Epithelial cell of esophagus (primary cell): ENCODE measurements at regions not wholly inside any gene's neighbourhood (a gene's known extent, or its start where the extent isn't known, plus 50 kb on each side); places are given as distances from the start of the nearest gene placed in this dataset.

ENCODE experiments used
- DNase-seq: peaks from one replicate; pipeline ENCODE4 v3.0.0; 2010; ENCODE audit warnings: low read depth
- H3K4me3 ChIP-seq: 2 replicates; pipeline ENCODE4 v1.5.1; 2011; ENCODE audit warnings: mild to moderate bottlenecking, low read length, control low read depth
- TF ChIP-seq, protein P1 (sequence below): IDR thresholded peaks from 2 replicates; pipeline ENCODE4 v1.5.1; 2011; ENCODE audit warnings: low read depth, mild to moderate bottlenecking, low read length, control low read depth, inconsistent platforms; ENCODE audit not compliant: insufficient read depth; ENCODE audit errors: missing control alignments

DNA sequence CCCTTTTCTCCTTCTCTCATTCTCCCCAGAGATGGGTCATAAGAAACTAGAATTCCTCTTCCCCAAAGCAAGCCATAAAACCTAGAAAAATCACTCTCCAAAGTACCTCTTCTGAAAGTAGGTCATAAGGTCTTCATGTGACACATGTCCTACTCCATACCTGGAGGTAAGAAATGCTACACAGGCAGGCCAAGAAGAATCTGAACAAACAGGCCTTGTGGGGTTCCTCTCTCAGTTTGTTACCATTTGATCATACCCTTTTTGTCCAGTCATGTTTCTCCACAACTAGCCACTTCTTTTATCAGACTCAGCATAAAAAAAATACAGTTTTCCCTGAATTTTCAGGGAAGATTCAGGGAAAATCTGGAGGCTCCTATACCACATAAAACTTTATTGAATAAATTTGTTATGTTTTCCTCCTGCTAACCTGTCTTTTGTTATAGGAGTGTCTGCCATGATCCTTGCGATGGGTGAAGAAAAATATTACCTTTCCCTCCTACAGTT lies 134.4 kb upstream of the LMO4 start:
- DNase-seq, result peak; percentile 34
- TF ChIP-seq, protein P1, sequence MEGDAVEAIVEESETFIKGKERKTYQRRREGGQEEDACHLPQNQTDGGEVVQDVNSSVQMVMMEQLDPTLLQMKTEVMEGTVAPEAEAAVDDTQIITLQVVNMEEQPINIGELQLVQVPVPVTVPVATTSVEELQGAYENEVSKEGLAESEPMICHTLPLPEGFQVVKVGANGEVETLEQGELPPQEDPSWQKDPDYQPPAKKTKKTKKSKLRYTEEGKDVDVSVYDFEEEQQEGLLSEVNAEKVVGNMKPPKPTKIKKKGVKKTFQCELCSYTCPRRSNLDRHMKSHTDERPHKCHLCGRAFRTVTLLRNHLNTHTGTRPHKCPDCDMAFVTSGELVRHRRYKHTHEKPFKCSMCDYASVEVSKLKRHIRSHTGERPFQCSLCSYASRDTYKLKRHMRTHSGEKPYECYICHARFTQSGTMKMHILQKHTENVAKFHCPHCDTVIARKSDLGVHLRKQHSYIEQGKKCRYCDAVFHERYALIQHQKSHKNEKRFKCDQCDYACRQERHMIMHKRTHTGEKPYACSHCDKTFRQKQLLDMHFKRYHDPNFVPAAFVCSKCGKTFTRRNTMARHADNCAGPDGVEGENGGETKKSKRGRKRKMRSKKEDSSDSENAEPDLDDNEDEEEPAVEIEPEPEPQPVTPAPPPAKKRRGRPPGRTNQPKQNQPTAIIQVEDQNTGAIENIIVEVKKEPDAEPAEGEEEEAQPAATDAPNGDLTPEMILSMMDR, result no peak
- H3K4me3 ChIP-seq, result no peak overlapping the region

DNA sequence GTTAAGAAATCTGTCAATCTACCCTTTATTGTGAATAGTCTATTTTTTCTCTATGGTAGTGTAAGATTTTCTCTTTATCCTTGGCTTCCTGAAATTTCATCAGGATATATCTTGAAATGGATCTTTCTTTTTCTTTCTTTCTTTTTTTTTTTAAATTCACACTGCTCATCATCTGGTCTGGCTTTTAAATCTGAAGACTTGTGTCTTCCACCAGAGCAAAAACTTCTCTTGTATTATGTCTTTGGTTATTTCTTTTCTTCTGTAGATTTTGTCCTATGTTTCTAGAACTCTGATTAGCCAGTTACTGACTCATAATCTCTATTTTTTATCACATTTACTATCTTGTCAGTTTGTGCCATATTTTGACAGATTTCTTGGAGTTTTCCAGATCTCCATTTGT lies 133.8 kb upstream of the LMO4 start:
- no peak overlapping the region for H3K4me3 ChIP-seq
- no peak for DNase-seq
- TF ChIP-seq, protein P1, result no peak

DNA sequence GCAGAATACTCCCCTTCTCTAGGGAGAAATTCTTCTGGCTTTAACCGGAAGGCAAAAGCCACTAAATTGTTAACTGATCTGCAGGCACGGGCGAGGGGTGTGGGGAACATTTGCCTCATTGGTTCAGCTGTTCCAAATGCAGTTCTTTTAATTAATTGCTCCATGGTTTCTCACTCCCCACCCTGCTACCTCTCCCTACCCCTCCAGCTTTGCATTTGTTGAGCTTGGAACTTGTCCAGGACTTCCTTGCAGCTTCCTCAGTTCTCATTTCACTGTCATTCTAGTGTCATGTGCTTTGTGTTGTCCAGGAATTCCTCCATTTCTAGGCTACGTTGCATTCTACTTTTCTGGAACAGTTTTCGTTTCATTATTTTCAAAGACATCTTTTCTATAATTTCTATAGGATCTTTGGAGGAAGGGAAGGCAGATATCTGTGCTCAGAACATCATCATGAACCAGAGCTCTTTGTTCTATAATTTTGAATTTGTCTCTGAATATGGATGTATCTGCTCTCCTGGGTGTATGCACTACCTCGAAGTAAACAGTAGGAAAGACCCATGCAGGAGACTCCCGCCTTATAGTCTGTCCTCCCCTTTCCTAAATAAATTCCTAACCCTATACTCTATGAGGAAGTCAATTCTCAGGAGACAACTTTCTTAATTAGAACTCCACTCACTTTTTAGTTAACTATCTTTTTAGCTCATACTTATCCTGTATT lies 132.4 kb upstream of the LMO4 start:
- no peak for DNase-seq
- H3K4me3 ChIP-seq, result no peak overlapping the region
- TF ChIP-seq, protein P1, result no peak

DNA sequence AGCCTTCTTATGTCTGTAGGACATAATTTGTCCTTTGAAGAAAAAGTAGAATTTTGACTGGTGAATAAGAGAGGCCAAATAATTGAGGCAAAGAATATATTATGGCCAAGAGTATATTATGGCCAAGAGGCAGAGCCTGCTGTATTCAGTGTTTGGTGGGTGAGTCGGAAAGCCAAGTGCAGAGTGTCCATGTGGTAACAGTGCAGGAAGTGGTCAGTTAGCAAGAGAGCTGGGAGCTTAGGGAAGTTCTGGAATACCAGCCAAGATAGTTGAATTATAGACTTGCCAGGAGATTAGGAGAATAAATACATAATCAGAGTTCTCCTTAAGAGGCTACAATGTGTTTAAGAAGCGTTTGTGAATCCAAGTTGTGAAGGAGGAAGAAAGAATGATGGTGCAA lies 131.5 kb upstream of the LMO4 start:
- H3K4me3 ChIP-seq, result no peak overlapping the region
- TF ChIP-seq, protein P1, result no peak
- no peak for DNase-seq

DNA sequence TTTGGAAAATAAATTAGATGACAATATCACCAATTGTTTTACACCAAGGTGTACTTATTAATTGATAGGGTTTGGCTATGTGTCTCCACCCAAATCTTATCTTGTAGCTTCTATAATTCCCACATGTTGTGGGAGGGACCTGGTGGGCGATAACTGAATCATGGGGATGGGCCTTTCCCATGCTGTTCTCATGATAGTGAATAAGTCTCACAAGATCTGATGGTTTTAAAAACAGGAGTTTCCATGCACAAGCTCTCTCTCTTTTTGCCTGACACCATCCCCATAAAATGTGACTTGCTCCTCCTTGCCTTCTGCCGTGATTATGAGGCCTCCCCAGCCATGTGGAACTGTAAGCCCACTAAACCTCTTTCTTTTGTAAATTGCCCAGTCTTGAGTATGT lies 131.0 kb upstream of the LMO4 start:
- no peak overlapping the region for H3K4me3 ChIP-seq
- DNase-seq, result no peak
- TF ChIP-seq, protein P1, result no peak

DNA sequence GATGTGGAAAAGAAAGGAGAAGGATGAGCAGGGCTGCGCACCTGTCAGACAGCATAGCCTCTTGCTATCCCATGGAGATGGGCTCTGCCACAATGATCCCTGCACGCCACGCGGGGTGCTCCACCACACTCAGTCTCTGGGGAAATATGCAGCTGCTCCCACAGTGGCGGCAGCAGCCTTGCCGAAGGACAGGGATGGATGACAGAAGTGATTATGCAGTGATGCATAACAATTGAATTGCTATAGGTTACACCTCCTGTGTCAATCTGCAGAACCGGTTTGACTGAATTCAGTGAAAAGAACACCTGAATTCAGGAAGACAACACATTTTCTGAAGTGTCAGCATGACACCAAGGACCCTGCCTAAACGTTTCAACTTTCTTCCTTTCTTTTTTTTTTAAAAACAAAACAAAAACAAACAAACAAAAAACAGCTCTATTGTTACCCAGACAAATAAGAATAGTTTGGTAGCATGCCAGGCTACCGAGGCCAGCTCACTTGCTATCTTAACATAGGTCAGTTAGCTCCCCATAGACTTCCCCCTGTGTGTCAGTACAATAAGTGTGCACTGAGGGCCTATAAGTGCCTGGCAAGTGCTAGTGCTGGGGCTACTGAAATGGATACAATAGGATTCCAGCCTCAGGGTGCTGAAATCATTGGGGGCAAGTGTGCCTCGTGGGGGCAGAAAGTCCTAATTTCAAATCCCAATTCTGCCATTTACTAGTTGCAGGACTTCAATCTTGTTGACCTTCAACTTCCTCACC lies 127.6 kb upstream of the LMO4 start:
- peak; percentile 79 for DNase-seq
- TF ChIP-seq, protein P1, result no peak

DNA sequence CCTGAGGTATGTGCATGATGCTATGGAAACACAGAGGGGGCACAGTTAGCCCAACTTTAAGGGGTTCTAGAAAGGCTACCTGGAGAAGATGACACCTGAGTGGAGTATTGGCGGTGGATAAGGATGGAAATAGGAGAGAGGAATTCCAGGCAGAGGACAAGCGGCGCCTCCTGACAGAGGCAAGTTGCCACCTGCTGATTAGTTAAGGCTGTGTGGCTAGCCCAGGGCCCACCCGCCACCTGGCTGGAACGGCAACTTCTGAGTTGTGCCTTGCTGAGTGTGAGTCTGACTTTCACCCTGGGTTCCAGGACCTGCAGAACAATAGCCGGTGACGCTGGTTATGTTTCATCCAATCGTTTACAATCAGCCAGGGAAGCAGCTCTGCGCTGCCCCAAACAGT lies 126.9 kb upstream of the LMO4 start:
- H3K4me3 ChIP-seq, result no peak overlapping the region
- TF ChIP-seq, protein P1, result no peak
- DNase-seq, result no peak

More for the DNA sequence above, 127.6 kb upstream of the LMO4 start:
- H3K4me3 ChIP-seq, result no peak overlapping the region
